ENCODE measurements at regions not wholly inside any gene's neighbourhood (a gene's known extent, or its start where the extent isn't known, plus 50 kb on each side); places are given as distances from the start of the nearest gene placed in this dataset.
A peak's percentile ranks its signal among the peaks of the same experiment; 100 is the strongest.

DNA sequence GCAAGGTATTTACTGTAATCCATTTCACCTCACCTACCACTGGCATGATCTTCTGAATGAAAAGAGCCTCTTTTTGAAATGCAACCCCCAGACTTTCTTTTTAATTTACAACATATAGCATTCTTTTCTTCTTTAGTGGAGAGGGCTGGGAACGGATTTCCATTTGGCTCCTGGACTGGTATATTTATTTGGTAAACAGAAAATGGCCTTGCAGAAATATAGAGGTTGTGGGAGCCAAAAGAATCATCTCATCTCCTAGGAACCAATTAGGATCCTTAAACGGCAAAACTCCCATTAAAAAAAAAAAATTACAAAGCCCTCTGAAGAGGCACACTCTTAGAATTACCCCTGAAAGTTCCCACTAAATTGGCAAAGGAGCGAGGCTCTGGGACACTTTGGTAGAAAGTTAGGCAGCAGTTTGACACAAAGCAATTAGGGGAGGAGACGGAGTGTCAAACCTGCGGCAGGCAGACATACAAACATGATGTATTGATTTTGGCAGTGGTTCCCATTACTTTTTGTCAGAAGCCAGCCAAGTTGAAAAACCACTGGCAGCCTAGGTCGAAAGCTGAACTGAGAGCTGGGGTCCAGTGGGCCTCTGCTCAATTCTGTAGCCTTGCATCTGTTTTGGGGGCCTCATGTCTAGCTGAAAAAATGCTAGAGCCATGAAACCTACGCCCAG, 135.1 kb upstream of the MAGI3 start:
- ATAC-seq (ENCODE audit: low read depth in 2 of 2): no peak
- no peak overlapping the region for H3K4me3 Mint-ChIP-seq
- H3K27me3 Mint-ChIP-seq: peaks cover 2 to 24% (median 13%) of the 10 kb centered on the region in 3 donors
- no peaks in the 10 kb centered on the region for H3K36me3 Mint-ChIP-seq
- no peak for DNase-seq
- H3K4me1 Mint-ChIP-seq: no peaks in the 10 kb centered on the region
- H3K9me3 Mint-ChIP-seq: no peaks in the 10 kb centered on the region
- H3K27ac Mint-ChIP-seq: no peak overlapping the region

- H3K27ac Mint-ChIP-seq: no peak overlapping the region
- no peak for ATAC-seq (ENCODE audit: low read depth in 2 of 2)
- H3K4me1 Mint-ChIP-seq: no peaks in the 10 kb centered on the region
- H3K36me3 Mint-ChIP-seq: no peaks in the 10 kb centered on the region
- DNase-seq: no peak
- no peak overlapping the region for H3K4me3 Mint-ChIP-seq
- H3K9me3 Mint-ChIP-seq: no peaks in the 10 kb centered on the region
- peaks cover 7 to 28% (median 17%) of the 10 kb centered on the region in 3 donors for H3K27me3 Mint-ChIP-seq
These were observed 134.5 kb upstream of the MAGI3 start for GRCh38 chr1:113255720-113256347.

GRCh38 chr1:113256348-113256729, 134.0 kb upstream of the MAGI3 start:
- ATAC-seq (ENCODE audit: low read depth in 2 of 2) (no peak), DNase-seq (no peak)
- H3K27ac Mint-ChIP-seq: no peak overlapping the region
- H3K27me3 Mint-ChIP-seq: peaks cover 12 to 33% (median 21%) of the 10 kb centered on the region in 3 donors
- H3K36me3 Mint-ChIP-seq: no peaks in the 10 kb centered on the region
- no peak overlapping the region for H3K4me3 Mint-ChIP-seq
- H3K9me3 Mint-ChIP-seq: no peaks in the 10 kb centered on the region
- H3K4me1 Mint-ChIP-seq: no peaks in the 10 kb centered on the region

- ATAC-seq (ENCODE audit: low read depth in 2 of 2) (no peak), DNase-seq (no peak)
- Mint-ChIP-seq H3K4me3 (no peak overlapping the region), H3K27me3 (peaks cover 13 to 31% (median 30%) of the 10 kb centered on the region in 3 donors), H3K27ac (no peak overlapping the region), H3K9me3 (peaks cover 0 to 3% (median 0%) of the 10 kb centered on the region in 7 donors), H3K4me1 (no peaks in the 10 kb centered on the region), H3K36me3 (no peaks in the 10 kb centered on the region)
These were observed 130.3 kb upstream of the MAGI3 start for GRCh38 chr1:113259988-113260387.

DNA sequence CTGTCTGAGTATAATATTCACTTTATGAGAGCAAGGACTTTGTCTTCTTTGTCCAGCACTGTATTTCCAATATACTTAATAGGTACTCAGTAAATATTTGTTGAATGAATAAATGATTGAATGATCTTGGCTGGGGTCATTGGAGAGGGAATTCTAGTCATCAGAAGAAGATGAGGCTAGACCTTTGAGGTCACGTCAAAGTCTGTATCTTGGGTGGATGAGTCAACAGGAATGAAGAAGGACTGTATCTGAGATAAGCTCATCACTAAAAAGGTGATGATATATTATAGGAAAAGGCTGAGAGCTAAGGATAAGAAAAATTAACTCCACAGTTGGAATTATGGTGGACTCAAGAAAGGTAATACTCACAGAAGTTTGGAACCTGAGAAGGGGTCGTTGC, 125.1 kb upstream of the MAGI3 start:
- ATAC-seq (ENCODE audit: low read depth in 2 of 2): no peak
- Mint-ChIP-seq H3K36me3 (no peaks in the 10 kb centered on the region), H3K4me1 (no peaks in the 10 kb centered on the region), H3K27ac (no peak overlapping the region), H3K9me3 (peaks cover 0 to 3% (median 0%) of the 10 kb centered on the region in 7 donors), H3K4me3 (no peak overlapping the region), H3K27me3 (peaks cover 10 to 26% (median 23%) of the 10 kb centered on the region in 3 donors)
- DNase-seq: no peak

- H3K9me3 Mint-ChIP-seq: peaks cover 0 to 3% (median 0%) of the 10 kb centered on the region in 7 donors
These were observed 123.5 kb upstream of the MAGI3 start for GRCh38 chr1:113266788-113267187.

GRCh38 chr1:113269168-113269963, 120.9 kb upstream of the MAGI3 start:
- Mint-ChIP-seq H3K27ac (no peak overlapping the region), H3K36me3 (no peaks in the 10 kb centered on the region), H3K27me3 (peaks cover 10 to 15% (median 13%) of the 10 kb centered on the region in 3 donors), H3K9me3 (no peaks in the 10 kb centered on the region), H3K4me1 (no peaks in the 10 kb centered on the region), H3K4me3 (no peak overlapping the region)
- ATAC-seq (ENCODE audit: low read depth in 2 of 2): no peak
- no peak for DNase-seq

More at GRCh38 chr1:113266788-113267187, 123.5 kb upstream of the MAGI3 start:
- Mint-ChIP-seq H3K36me3 (no peaks in the 10 kb centered on the region), H3K27me3 (peaks cover 0 to 17% (median 16%) of the 10 kb centered on the region in 3 donors), H3K27ac (no peak overlapping the region), H3K4me1 (no peaks in the 10 kb centered on the region), H3K4me3 (no peak overlapping the region)
- no peak for ATAC-seq (ENCODE audit: low read depth in 2 of 2)
- no peak for DNase-seq

DNA sequence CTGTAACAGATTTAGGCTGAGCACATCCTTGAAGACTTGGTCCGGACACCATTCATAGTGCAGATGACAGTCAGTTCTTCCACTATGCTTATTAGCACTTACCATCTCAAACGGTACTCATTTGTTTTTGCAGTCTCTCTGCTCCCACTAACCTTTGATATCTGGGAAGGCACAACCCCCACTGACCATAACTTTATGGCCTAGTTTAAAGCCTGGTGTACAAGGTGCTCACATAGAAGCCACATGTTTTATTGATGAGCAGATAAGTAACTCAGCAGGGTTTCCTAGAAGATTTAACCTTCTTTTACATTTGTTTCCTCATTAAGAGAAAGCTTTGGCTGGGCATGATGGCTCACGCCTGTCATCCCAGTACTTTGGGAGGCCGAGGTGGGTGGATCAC, 119.3 kb upstream of the MAGI3 start:
- Mint-ChIP-seq H3K9me3 (no peaks in the 10 kb centered on the region), H3K4me3 (no peak overlapping the region), H3K27ac (no peak overlapping the region), H3K36me3 (no peaks in the 10 kb centered on the region), H3K27me3 (peaks cover 17 to 25% (median 18%) of the 10 kb centered on the region in 3 donors), H3K4me1 (no peaks in the 10 kb centered on the region)
- no peak for ATAC-seq (ENCODE audit: low read depth in 2 of 2)
- DNase-seq: no peak

- Mint-ChIP-seq H3K9me3 (no peaks in the 10 kb centered on the region), H3K36me3 (no peaks in the 10 kb centered on the region), H3K4me3 (no peak overlapping the region), H3K27ac (peak overlapping the region in 1 of 6 donors; percentile 5), H3K4me1 (no peaks in the 10 kb centered on the region), H3K27me3 (peaks cover 19 to 32% (median 29%) of the 10 kb centered on the region in 3 donors)
- DNase-seq (no peak), ATAC-seq (ENCODE audit: low read depth in 2 of 2) (no peak)
These were observed 115.2 kb upstream of the MAGI3 start for GRCh38 chr1:113275083-113275482.

DNA sequence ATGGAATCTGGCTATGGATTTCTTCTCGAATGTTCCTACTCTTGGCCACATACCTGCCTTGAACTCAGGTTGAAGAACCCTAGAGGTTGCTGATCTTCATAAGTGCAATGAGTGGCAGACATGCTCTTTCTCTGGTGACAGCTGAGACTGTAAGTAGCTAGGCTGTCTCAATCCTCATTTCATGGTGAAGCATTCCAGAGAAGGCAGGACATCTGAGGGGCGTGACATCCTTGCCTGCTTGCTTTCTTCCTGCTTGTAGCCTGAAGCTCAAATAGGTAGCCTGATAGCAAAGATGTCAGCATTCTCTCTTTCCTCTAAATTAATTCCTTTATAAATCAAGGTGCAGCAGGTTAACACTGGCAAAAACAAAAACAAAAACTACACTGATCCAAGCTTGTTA, 114.6 kb upstream of the MAGI3 start:
- no peaks in the 10 kb centered on the region for H3K4me1 Mint-ChIP-seq
- no peak for ATAC-seq (ENCODE audit: low read depth in 2 of 2)
- H3K4me3 Mint-ChIP-seq: no peak overlapping the region
- no peaks in the 10 kb centered on the region for H3K36me3 Mint-ChIP-seq
- H3K27me3 Mint-ChIP-seq: peaks cover 23 to 38% (median 35%) of the 10 kb centered on the region in 3 donors
- H3K9me3 Mint-ChIP-seq: no peaks in the 10 kb centered on the region
- no peak overlapping the region for H3K27ac Mint-ChIP-seq
- DNase-seq: no peak

GRCh38 chr1:113276507-113276906, 113.8 kb upstream of the MAGI3 start:
- peaks cover 20 to 45% (median 37%) of the 10 kb centered on the region in 3 donors for H3K27me3 Mint-ChIP-seq
- H3K36me3 Mint-ChIP-seq: no peaks in the 10 kb centered on the region
- H3K9me3 Mint-ChIP-seq: no peaks in the 10 kb centered on the region
- no peak for ATAC-seq (ENCODE audit: low read depth in 2 of 2)
- no peak overlapping the region for H3K4me3 Mint-ChIP-seq
- H3K4me1 Mint-ChIP-seq: no peaks in the 10 kb centered on the region
- no peak overlapping the region for H3K27ac Mint-ChIP-seq
- no peak for DNase-seq

DNA sequence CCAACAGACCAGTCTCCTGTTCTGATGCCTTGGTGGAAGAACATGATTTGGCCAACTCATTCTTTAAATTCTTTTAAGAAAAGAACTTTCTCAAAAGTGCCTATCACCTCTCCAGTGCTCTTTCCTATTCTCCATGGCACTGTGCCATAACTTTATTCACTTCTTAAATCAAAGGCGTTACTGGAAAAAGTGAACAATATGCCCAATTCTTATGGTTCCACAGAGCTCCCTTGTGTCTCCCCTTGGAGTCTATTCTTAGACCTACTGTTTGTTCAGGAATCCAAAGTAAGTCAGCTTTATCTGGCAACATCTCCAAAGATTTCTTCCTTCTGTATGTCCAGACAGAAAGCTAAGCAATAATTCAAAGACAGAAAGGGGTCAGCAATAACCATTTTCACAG, 111.9 kb upstream of the MAGI3 start:
- Mint-ChIP-seq H3K27ac (no peak overlapping the region), H3K4me1 (no peaks in the 10 kb centered on the region), H3K36me3 (no peaks in the 10 kb centered on the region), H3K27me3 (peaks cover 16 to 33% (median 28%) of the 10 kb centered on the region in 3 donors), H3K4me3 (no peak overlapping the region), H3K9me3 (no peaks in the 10 kb centered on the region)
- ATAC-seq (ENCODE audit: low read depth in 2 of 2) (no peak), DNase-seq (no peak)

- H3K9me3 Mint-ChIP-seq: no peaks in the 10 kb centered on the region
- no peaks in the 10 kb centered on the region for H3K36me3 Mint-ChIP-seq
- ATAC-seq (ENCODE audit: low read depth in 2 of 2) (no peak), DNase-seq (no peak)
- no peak overlapping the region for H3K4me3 Mint-ChIP-seq
- peaks cover 18 to 32% (median 28%) of the 10 kb centered on the region in 3 donors for H3K27me3 Mint-ChIP-seq
- no peaks in the 10 kb centered on the region for H3K4me1 Mint-ChIP-seq
- no peak overlapping the region for H3K27ac Mint-ChIP-seq
These were observed 111.5 kb upstream of the MAGI3 start for GRCh38 chr1:113278777-113279176.
